Astrocyte of the cerebellum (primary cell): ENCODE measurements at regions not wholly inside any gene's neighbourhood (a gene's known extent, or its start where the extent isn't known, plus 50 kb on each side); places are given as distances from the start of the nearest gene placed in this dataset.

Source experiments
- DNase-seq: peaks from one replicate; pipeline ENCODE4 v3.0.0-alpha.2; 2011; ENCODE audit warnings: low read depth
- H3K4me3 ChIP-seq: 2 replicates; pipeline ENCODE4 v1.5.1; 2011; ENCODE audit warnings: mild to moderate bottlenecking, low read depth, low read length, moderate library complexity
- in situ Hi-C: cut with HindIII; loops from 2 replicates; pipeline ENCODE4 v1.10.0; 2017; ENCODE audit warnings: low sequenced_read_pairs
- TF ChIP-seq, protein P1 (sequence below): IDR thresholded peaks from 2 replicates; pipeline ENCODE4 v1.5.1; 2012; ENCODE audit warnings: low read length, low read depth, moderate library complexity, mild to moderate bottlenecking; ENCODE audit errors: missing control alignments

DNA sequence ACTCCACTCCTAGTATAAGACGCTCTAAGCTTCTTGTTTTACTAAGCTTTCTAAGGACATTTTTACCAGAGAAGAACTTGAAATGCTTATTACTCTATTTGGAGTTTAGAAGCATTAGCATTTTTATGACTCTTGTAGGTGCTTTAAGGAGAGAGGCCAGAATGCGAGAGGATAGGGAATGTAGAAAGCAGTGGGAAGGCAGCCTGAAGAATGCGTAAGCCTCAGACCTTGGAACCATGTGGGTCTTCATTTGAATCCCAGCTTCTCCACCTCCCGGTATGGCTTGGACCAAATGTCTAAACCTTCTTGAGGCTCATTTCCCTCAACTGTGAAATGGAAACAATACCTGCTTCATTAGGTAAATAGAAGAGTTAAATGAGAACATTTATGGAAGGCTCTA, 60.0 kb upstream of the AMOTL1 start:
- H3K4me3 ChIP-seq = no peak overlapping the region
- in situ Hi-C loops = no loop called here
- no peak for DNase-seq
- TF ChIP-seq, protein P1, sequence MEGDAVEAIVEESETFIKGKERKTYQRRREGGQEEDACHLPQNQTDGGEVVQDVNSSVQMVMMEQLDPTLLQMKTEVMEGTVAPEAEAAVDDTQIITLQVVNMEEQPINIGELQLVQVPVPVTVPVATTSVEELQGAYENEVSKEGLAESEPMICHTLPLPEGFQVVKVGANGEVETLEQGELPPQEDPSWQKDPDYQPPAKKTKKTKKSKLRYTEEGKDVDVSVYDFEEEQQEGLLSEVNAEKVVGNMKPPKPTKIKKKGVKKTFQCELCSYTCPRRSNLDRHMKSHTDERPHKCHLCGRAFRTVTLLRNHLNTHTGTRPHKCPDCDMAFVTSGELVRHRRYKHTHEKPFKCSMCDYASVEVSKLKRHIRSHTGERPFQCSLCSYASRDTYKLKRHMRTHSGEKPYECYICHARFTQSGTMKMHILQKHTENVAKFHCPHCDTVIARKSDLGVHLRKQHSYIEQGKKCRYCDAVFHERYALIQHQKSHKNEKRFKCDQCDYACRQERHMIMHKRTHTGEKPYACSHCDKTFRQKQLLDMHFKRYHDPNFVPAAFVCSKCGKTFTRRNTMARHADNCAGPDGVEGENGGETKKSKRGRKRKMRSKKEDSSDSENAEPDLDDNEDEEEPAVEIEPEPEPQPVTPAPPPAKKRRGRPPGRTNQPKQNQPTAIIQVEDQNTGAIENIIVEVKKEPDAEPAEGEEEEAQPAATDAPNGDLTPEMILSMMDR = no peak

DNA sequence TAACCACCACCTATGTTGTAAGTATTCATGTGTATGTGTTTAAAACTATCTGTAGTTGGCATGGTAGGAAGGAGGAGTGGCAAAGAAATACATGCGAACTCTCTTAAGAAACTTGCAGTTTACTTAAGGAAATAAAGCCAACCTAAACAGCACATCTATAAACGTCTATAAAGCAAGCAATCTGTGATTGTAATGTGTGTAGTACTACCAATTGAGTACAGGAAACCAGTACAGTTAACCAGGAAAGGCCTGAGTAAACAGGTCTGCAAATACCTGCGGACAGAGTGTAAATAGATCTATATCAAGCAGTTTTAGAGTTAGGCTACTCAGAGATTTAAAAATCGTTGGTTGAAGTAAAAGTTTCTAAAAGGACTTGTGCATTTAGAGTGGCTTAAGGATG, 59.5 kb upstream of the AMOTL1 start:
- no peak overlapping the region for H3K4me3 ChIP-seq
- DNase-seq = no peak
- TF ChIP-seq, protein P1 = no peak
- in situ Hi-C loops = no loop called here

DNA sequence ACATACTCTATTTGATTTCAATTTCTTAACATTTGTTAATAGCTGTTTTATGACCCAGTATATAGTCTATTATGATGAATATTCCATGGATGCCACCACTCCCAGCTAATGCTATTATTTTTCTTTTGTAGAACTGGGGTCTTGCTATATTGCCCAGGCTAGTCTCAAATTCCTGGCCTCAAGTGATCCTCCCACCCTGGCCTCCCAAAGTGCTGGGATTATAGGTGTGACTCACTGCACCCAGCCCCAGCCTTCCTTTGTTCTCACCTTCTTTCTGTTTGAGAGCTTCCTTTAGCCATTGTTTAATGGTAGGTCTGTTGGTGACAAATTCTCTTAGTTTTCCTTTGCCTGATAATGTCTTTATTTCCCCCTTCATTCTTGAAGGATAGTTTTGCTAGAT, 52.9 kb upstream of the AMOTL1 start:
- TF ChIP-seq, protein P1 = no peak
- DNase-seq = no peak
- in situ Hi-C loops = no loop called here
- H3K4me3 ChIP-seq = no peak overlapping the region

DNA sequence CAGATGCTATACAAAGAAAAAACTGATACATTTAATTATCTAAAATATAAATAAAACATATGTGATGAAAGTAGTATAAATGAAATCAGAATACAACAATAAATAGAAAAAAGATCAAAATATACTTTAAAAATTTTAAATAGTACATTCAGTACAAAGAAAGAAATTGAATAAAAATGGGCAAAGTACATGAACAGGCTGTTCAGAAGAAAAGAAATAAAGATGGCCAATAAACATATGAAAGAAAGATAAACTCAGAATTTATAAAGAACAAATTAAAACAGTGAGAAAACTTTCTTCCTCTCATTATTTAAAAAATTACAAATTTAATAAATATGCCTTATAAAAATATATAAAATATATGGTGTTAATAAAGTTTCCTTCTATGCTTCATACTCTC, 50.5 kb upstream of the AMOTL1 start:
- no peak for DNase-seq
- TF ChIP-seq, protein P1 = no peak
- in situ Hi-C loops = no loop called here
- H3K4me3 ChIP-seq = no peak overlapping the region
